GM12891 (cell line): ENCODE measurements at regions not wholly inside any gene's neighbourhood (a gene's known extent, or its start where the extent isn't known, plus 50 kb on each side); places are given as distances from the start of the nearest gene placed in this dataset.

Source experiments
- POLR2A ChIP-seq: IDR thresholded peaks from 2 replicates; pipeline ENCODE4 v1.6.1; 2011; ENCODE audit warnings: low read depth, low read length, control low read depth
- POLR2AphosphoS5 ChIP-seq: IDR thresholded peaks from 2 replicates; pipeline ENCODE4 v1.6.1; 2011; ENCODE audit warnings: low read depth, low read length, control low read depth
- POU2F2 ChIP-seq: IDR thresholded peaks from 2 replicates; pipeline ENCODE4 v1.6.1; 2011; ENCODE audit warnings: low read depth, mild to moderate bottlenecking, control low read depth, low read length, moderate library complexity
- TAF1 ChIP-seq: IDR thresholded peaks from 2 replicates; pipeline ENCODE4 v1.6.1; 2011; ENCODE audit warnings: low read depth, low read length, control low read depth

GRCh38 chr18:10015288-10015701, 101.5 kb downstream of the VAPA start:
- TF ChIP-seq POLR2AphosphoS5 (no peak), TAF1 (no peak), POLR2A (no peak), POU2F2 (no peak)
